Activated CD4-positive, alpha-beta memory T cell treated with anti-CD3 and anti-CD28 coated beads for 36 hours (primary cell): ENCODE measurements at regions not wholly inside any gene's neighbourhood (a gene's known extent, or its start where the extent isn't known, plus 50 kb on each side); places are given as distances from the start of the nearest gene placed in this dataset.
"Not testable (repeated sequence)": the region's sequence is repeated elsewhere in the genome, so short reads cannot be mapped to it uniquely, and the experiment has no call there.

Source experiments
- CTCF ChIA-PET: fragments of 350-600 bp; sonication (Branson Sonifier 250); formaldehyde crosslinking; loops from one replicate; lab custom pipeline; 2021; ENCODE audit warnings: antibody characterized with exemption, inconsistent platforms; lab: Charles Lee
- POLR2A ChIA-PET: fragments of 350-600 bp; sonication (Branson Sonifier 250); formaldehyde crosslinking; loops from one replicate; lab custom pipeline; 2021; ENCODE audit warnings: antibody characterized with exemption; lab: Charles Lee
- DNase-seq: peaks from one replicate; pipeline ENCODE4 v3.0.0-alpha.2; 2020
- H3K27ac Mint-ChIP-seq: one replicate; pipeline ENCODE4 v1.8.0; 2021; ENCODE audit warnings: mixed read lengths
- H3K27me3 Mint-ChIP-seq: one replicate; pipeline ENCODE4 v1.8.0; 2021; ENCODE audit warnings: mixed read lengths
- H3K36me3 Mint-ChIP-seq: one replicate; pipeline ENCODE4 v1.8.0; 2021; ENCODE audit warnings: mixed read lengths
- H3K4me1 Mint-ChIP-seq: one replicate; pipeline ENCODE4 v1.8.0; 2021; ENCODE audit warnings: low read depth, mixed read lengths
- H3K4me3 Mint-ChIP-seq: one replicate; pipeline ENCODE4 v1.8.0; 2021; ENCODE audit warnings: mild to moderate bottlenecking, mixed read lengths
- H3K9me3 Mint-ChIP-seq: one replicate; pipeline ENCODE4 v1.8.0; 2021; ENCODE audit warnings: mixed read lengths
- intact Hi-C: fragments of 100-400 bp; cut with micrococcal nuclease; formaldehyde crosslinking; loops from one replicate; pipeline ENCODE4 v1.15.1; 2023

DNA sequence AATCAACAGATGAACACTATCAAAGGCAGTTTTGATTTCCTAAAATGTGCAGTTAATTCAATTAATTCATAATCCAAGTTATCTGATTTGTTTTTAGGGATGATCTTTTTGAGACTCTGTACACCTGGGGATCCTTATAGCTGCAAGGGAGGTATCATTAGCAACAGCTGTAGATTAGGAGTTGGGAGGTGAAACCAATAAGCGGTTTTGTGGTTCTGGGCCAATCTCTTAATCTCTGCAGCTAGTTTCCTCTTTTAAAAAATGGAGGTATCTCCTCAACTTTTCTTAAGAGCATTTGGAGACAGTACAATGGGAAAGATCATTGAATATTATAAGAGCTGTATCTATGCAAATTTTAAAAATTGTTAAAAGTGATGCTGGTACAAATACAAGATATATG, 126.0 kb downstream of the MC4R start:
- no peaks in the 10 kb centered on the region for H3K27me3 Mint-ChIP-seq

DNA sequence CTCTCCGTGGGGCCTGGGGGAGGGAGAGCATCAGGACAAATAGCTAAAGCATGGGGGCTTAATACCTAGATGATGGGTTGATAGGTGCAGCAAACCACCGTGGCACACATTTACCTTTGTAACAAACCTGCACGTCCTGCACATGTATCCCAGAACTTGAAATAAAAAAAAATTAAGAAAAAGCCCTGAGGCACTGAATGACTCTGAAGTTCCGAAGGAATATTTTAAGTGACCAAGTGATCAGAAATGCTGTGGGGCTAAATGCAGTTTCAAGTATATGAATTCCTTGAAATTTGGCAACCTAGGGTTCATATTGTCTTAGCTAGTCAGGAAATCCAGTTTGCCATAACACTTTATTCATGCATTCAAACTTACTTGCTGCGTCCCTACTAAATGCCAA, 127.5 kb downstream of the MC4R start:
- no peaks in the 10 kb centered on the region for H3K9me3 Mint-ChIP-seq
- POLR2A ChIA-PET, result no interaction called here

More for the DNA sequence above, 126.0 kb downstream of the MC4R start:
- ChIA-PET POLR2A (no interaction called here), CTCF (no interaction called here)
- Mint-ChIP-seq H3K4me3 (no peak overlapping the region), H3K9me3 (no peaks in the 10 kb centered on the region), H3K4me1 (no peaks in the 10 kb centered on the region), H3K27ac (no peak overlapping the region), H3K36me3 (no peaks in the 10 kb centered on the region)
- intact Hi-C loops, result no loop called here
- no peak for DNase-seq

DNA sequence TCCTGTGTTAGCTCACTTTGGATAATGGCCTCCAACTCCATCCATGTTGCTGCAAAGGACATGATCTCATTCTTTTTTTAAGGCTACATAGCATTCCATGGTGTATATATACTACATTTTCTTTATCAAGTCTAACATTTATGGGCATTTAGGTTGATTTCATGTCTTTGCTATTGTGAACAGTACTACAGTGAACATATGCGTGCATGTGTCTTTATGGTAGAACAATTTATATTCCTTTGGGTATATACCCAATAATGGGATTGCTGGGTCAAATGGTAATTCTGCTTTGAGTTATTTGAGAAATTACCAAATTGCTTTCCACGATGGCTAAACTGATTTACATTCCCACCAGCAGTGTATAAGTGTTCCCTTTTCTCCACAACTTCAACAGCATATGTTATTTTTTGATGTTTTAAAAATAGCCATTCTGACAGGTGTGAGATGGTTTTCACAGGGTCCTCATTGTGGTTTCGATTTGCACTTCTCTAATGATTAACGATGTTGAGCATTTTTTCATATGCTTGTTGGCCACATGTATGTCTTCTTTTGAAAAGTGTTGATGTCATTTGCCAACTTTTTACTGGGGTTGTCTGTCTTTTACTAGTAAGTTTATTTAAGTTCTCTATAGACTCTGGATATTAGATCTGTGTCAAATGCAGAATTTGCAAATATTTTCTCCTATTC, 133.4 kb downstream of the MC4R start:
- intact Hi-C loops, H3K4me3 Mint-ChIP-seq, H3K9me3 Mint-ChIP-seq, H3K27me3 Mint-ChIP-seq, H3K36me3 Mint-ChIP-seq, DNase-seq, POLR2A ChIA-PET, H3K27ac Mint-ChIP-seq, CTCF ChIA-PET, H3K4me1 Mint-ChIP-seq: not testable (repeated sequence)

More for the DNA sequence above, 127.5 kb downstream of the MC4R start:
- H3K27me3 Mint-ChIP-seq, result no peaks in the 10 kb centered on the region
- intact Hi-C loops, result no loop called here
- no peak overlapping the region for H3K27ac Mint-ChIP-seq
- CTCF ChIA-PET, result no interaction called here
- no peak for DNase-seq
- H3K36me3 Mint-ChIP-seq, result no peaks in the 10 kb centered on the region
- no peaks in the 10 kb centered on the region for H3K4me1 Mint-ChIP-seq
- H3K4me3 Mint-ChIP-seq, result no peak overlapping the region

DNA sequence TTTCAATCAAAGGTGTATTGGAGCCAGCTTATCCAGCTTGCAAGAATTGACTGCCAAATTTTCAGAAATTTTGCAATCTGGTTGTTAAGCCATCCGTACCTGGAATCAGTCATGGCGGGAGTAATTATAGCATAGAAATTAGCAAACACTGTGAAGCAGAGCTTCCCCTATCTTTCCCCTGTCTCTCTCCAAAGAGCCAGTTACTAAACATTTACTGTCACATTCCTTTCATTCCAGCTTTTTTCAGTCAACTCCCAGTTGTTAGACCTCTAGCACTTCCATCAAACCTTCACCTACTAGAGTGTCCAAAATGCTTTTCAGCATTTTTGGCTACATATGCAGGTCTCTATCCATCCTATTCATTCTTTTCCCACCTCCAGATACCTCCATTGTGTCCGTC, 137.4 kb downstream of the MC4R start:
- Mint-ChIP-seq H3K4me1 (no peaks in the 10 kb centered on the region), H3K27me3 (no peaks in the 10 kb centered on the region), H3K9me3 (no peaks in the 10 kb centered on the region), H3K27ac (no peak overlapping the region), H3K36me3 (no peaks in the 10 kb centered on the region), H3K4me3 (no peak overlapping the region)
- ChIA-PET CTCF (no interaction called here), POLR2A (no interaction called here)
- intact Hi-C loops, result no loop called here
- no peak for DNase-seq

DNA sequence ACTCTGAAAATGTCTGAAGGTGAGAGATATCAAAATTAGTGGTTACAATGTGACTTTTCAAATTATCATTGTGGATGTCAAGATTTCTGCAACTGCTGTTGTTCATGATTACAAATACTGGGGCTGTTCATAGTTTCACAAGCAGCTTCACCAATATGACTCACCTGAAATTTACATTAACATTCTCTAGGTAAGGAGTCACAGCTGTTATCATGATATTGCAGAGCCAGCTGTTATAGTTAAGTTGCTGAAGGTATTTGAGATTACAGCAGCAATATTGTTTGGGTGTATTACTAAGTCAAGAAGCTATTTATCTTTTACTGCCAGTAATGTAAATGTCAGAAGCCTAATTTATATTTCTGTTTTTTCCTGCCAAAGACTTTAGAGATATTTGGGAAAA, 140.0 kb downstream of the MC4R start:
- no peak for DNase-seq
- Mint-ChIP-seq H3K9me3 (peaks cover 3% of the 10 kb centered on the region), H3K4me3 (no peak overlapping the region), H3K27me3 (no peaks in the 10 kb centered on the region), H3K36me3 (no peaks in the 10 kb centered on the region), H3K27ac (no peak overlapping the region), H3K4me1 (no peaks in the 10 kb centered on the region)
- intact Hi-C loops, result no loop called here
- ChIA-PET CTCF (no interaction called here), POLR2A (no interaction called here)

DNA sequence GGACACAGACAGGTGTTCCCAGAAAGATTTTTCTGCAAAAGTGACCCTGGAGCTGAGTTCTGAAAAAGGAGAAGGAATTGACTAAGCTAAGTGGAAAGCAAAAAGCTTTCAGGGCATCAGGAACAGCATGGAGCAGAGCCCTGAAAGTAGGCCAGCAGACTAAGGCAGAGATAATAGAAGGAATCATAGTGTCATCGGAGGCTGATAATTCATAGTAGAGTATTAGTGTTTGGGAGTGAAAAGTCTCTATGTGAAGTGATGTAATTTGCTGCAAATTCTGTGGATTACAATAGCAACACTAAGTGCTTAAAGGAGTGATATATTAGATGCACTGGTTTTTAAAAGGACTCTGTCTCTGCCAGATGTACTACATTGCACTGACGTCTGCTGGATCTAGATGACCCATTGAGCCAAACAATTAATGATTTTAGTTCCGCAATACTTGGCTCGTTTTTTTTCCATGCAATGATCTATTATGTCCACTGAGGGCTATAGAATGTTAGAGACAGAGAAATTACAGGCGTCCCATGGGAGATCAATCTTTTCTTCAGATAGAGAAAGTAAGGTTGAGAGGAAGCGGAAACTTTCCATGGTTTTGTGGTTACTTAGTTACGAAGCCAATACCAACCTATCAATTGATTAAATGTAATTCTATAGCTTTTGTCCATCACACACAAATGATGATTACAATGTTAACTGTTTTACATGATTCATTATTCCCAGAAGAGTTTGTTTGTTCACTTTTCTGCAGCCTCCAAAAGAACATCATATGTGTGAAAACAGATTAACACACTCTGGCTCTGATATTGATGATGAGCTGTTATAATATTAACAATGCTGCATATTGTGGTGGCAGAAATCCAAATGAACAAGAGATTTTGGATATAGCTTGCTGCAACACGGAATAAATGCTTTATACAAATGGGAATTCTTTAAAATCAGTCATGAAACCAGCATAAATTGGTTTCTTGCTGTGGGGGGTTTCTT, 143.7 kb downstream of the MC4R start:
- ChIA-PET CTCF (no interaction called here), POLR2A (no interaction called here)
- H3K4me3 Mint-ChIP-seq, result no peak overlapping the region
- H3K27ac Mint-ChIP-seq, result no peak overlapping the region
- no peak for DNase-seq
- peaks cover 14% of the 10 kb centered on the region for H3K9me3 Mint-ChIP-seq
- no peaks in the 10 kb centered on the region for H3K4me1 Mint-ChIP-seq
- H3K36me3 Mint-ChIP-seq, result no peaks in the 10 kb centered on the region
- intact Hi-C loops, result no loop called here
- H3K27me3 Mint-ChIP-seq, result no peaks in the 10 kb centered on the region

DNA sequence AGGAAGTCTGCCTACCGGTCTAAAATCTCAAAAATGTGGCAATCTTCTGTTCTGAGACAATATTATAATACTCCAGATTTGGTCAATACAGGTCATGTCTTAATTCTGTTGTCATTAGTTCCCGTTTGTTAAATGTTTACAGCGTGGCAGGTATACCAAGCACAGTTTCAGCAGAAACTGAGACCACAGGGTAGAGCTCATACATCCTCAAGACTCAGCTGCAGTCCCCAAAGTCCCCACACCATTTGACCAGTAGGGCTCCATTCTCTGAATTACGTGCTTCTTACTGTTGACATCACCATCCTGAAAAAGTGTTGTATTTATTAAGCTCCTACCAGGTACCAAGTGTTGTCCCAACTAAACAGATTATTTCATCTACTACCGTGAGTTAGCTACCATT, 157.1 kb downstream of the MC4R start:
- intact Hi-C loops, result no loop called here
- CTCF ChIA-PET, result no interaction called here
- H3K27ac Mint-ChIP-seq, result no peak overlapping the region

DNA sequence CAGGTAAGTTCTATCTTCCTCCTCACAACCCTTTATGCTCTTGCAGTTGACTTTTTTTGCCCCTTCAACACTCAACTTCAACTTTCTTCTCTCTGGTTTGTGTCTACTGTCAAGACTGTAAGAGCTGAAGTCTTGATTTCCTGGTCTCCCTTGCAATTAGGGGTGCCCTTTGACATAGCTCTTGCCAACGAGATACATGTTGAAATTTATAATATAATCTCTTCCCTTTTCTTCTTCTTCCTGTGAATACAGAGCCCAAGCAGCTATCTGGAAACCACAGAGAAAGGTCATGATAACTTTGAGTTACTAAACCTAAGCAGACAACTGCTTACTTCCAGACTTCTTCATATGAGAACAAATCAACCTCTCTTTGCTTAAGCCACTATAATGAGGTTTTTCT, 163.5 kb downstream of the MC4R start:
- Mint-ChIP-seq H3K4me1 (no peaks in the 10 kb centered on the region), H3K27ac (no peak overlapping the region), H3K4me3 (no peak overlapping the region), H3K27me3 (no peaks in the 10 kb centered on the region), H3K9me3 (no peaks in the 10 kb centered on the region), H3K36me3 (no peaks in the 10 kb centered on the region)
- intact Hi-C loops, result no loop called here
- DNase-seq, result no peak
- ChIA-PET POLR2A (no interaction called here), CTCF (no interaction called here)

More for the DNA sequence above, 157.1 kb downstream of the MC4R start:
- Mint-ChIP-seq H3K4me1 (no peaks in the 10 kb centered on the region), H3K9me3 (no peaks in the 10 kb centered on the region), H3K27me3 (no peaks in the 10 kb centered on the region), H3K4me3 (no peak overlapping the region), H3K36me3 (no peaks in the 10 kb centered on the region)
- POLR2A ChIA-PET, result no interaction called here
- no peak for DNase-seq

DNA sequence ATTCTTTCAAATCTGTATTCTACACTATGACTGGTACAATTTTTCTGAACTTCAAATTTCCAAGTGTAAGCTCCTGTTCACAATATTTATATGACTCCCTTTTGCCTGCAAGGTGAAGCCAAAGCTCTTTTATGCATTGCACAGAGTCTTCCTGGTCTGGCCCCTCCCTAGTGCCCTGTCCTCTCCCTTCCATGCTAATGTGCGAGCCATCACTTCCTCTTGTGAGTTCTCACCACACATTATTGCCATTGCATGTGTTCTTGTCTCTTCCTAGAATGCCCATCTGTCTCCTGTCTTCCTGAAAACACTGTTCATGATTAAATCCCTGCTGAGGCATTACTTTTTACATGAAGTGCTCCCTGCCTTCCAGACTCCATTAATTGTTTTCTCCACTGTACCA, 169.9 kb downstream of the MC4R start:
- Mint-ChIP-seq H3K27ac (no peak overlapping the region), H3K9me3 (no peaks in the 10 kb centered on the region), H3K36me3 (no peaks in the 10 kb centered on the region), H3K27me3 (no peaks in the 10 kb centered on the region), H3K4me3 (no peak overlapping the region), H3K4me1 (no peaks in the 10 kb centered on the region)
- CTCF ChIA-PET, result no interaction called here
- no peak for DNase-seq
- intact Hi-C loops, result no loop called here
- POLR2A ChIA-PET, result no interaction called here

DNA sequence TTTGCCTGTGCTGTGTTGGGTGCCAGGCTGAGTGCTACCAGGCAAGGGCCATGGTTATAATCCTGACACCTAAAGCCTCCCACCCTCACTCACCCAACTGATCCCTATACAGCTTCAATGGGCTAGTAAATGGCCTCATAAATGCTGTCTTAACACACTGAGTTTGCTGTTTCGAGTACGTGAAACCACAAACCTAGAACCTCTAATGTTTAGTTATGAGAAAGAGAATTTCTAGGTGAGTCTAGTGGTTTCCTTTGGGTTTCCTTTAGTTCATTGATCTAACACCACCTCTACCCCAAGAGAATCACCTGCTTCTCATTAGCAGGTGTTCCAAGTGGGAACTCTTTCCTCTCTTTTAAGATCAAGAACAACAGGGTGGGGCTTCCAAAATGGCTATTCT, 172.0 kb downstream of the MC4R start:
- no peaks in the 10 kb centered on the region for H3K4me1 Mint-ChIP-seq
- no peaks in the 10 kb centered on the region for H3K9me3 Mint-ChIP-seq
- no peak for DNase-seq
- H3K27me3 Mint-ChIP-seq, result no peaks in the 10 kb centered on the region
- H3K36me3 Mint-ChIP-seq, result no peaks in the 10 kb centered on the region
- intact Hi-C loops, result no loop called here
- ChIA-PET CTCF (no interaction called here), POLR2A (no interaction called here)
- no peak overlapping the region for H3K4me3 Mint-ChIP-seq
- no peak overlapping the region for H3K27ac Mint-ChIP-seq

DNA sequence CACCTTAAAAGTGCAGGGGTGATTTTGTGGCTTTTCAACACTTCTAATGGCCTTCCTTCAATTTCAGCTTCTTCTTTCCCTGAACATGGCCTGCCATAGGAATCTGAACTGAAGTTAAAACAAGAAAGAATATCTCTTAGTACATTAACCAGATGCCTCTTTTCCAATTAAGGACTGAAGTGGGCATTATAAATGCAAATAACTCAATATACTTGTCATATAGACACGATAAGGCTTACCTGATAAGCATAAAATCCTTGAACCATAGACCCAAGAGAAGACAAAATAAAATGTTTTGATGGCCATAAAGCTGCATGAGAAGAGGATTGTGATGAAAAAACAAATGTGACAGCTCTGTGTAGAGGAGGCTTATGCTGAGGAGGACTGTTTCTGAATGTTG, 173.1 kb downstream of the MC4R start:
- intact Hi-C loops, result no loop called here
- POLR2A ChIA-PET, result no interaction called here
- Mint-ChIP-seq H3K27me3 (no peaks in the 10 kb centered on the region), H3K9me3 (no peaks in the 10 kb centered on the region), H3K27ac (no peak overlapping the region), H3K36me3 (no peaks in the 10 kb centered on the region), H3K4me3 (no peak overlapping the region), H3K4me1 (no peaks in the 10 kb centered on the region)
- CTCF ChIA-PET, result no interaction called here
- no peak for DNase-seq

DNA sequence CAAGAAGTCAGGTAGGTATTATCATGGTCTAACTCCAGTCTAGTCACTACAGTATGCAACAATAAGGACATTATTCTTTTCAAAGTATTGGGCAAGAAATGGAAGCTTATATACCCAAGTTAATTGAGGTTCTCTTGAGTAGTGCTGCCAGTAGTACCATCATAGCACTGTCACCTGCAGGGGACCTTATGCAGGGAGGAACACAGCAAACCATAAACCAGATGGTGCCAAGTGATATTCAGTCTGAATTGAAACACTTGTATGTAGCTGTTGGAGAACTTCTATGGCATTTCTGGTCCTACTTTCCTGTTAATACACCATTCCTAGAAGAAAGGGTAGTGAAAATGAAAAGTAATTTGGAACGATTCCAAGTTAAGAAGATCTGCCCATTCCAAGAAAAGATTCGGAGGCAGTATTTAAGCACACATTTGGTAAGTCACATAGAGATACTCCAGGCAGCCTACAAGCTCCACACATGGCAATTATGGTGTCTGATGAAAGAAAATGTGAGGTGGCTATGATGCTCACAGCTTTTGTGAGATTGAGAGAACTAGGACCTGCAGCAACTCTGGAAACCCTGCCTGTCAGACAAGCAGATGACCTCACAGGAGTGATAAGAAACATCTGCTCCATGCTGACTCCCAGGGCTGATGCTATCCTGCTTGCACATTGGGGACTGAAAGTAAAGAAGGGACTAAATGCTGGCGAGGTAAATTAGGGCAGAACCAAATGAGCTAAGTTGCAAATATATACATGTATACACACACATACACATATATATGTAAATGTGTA, 174.7 kb downstream of the MC4R start:
- Mint-ChIP-seq H3K27ac (no peak overlapping the region), H3K4me1 (no peaks in the 10 kb centered on the region), H3K9me3 (no peaks in the 10 kb centered on the region), H3K27me3 (no peaks in the 10 kb centered on the region), H3K36me3 (no peaks in the 10 kb centered on the region), H3K4me3 (no peak overlapping the region)
- intact Hi-C loops, result no loop called here
- CTCF ChIA-PET, result no interaction called here
- POLR2A ChIA-PET, result interaction anchor here (0.9 kb wide), 1 partner anchor 8 kb away, joined by 3 read pairs; no protein-coding TSS in a partner anchor
- no peak for DNase-seq
